NT2/D1 (cell line): ENCODE measurements at regions not wholly inside any gene's neighbourhood (a gene's known extent, or its start where the extent isn't known, plus 50 kb on each side); places are given as distances from the start of the nearest gene placed in this dataset.
"Not testable (repeated sequence)": the region's sequence is repeated elsewhere in the genome, so short reads cannot be mapped to it uniquely, and the experiment has no call there.

ENCODE experiments used
- SUZ12 ChIP-seq: IDR thresholded peaks from 2 replicates; pipeline ENCODE4 v1.6.1; 2011; ENCODE audit not compliant: insufficient read length, insufficient read depth; ENCODE audit errors: extremely low read depth
- YY1 ChIP-seq: IDR thresholded peaks from 2 replicates; pipeline ENCODE4 v1.6.1; 2011; ENCODE audit not compliant: insufficient read length, insufficient read depth
- ZNF274 ChIP-seq: IDR thresholded peaks from 2 replicates; pipeline ENCODE4 v1.6.1; 2011; ENCODE audit warnings: mild to moderate bottlenecking, low read depth, low read length

- TF ChIP-seq YY1, ZNF274, SUZ12: not testable (repeated sequence)
Observed at GRCh38 chr2:95774322-95775192, 182.8 kb downstream of the TRIM43 start.
